ENCODE measurements at regions not wholly inside any gene's neighbourhood (a gene's known extent, or its start where the extent isn't known, plus 50 kb on each side); places are given as distances from the start of the nearest gene placed in this dataset.

DNA sequence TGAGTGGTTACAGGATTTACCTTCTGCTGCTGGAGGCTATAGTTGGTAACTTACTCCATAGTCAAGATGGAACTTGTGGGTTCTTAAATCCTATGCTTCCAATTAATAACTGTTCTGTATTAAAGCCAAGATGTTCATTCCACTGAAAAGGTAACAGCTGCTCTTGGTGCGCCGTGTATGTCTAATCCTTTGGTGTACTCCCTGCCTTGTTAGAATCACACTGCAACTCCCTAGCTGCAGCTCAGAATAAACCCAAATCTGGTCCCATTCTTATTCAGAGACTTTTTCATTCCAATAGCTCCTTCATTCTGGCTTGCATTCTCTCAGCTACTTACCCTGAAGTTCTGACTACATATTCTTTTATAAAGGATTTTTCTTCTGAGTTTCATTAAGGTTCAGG lies 1355.5 kb downstream of the MAT2B start:
- TF ChIP-seq, protein P1, sequence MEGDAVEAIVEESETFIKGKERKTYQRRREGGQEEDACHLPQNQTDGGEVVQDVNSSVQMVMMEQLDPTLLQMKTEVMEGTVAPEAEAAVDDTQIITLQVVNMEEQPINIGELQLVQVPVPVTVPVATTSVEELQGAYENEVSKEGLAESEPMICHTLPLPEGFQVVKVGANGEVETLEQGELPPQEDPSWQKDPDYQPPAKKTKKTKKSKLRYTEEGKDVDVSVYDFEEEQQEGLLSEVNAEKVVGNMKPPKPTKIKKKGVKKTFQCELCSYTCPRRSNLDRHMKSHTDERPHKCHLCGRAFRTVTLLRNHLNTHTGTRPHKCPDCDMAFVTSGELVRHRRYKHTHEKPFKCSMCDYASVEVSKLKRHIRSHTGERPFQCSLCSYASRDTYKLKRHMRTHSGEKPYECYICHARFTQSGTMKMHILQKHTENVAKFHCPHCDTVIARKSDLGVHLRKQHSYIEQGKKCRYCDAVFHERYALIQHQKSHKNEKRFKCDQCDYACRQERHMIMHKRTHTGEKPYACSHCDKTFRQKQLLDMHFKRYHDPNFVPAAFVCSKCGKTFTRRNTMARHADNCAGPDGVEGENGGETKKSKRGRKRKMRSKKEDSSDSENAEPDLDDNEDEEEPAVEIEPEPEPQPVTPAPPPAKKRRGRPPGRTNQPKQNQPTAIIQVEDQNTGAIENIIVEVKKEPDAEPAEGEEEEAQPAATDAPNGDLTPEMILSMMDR (IDR thresholded peaks at IDR 0.05; ENCODE audit: extremely low read depth in 1 of 2, insufficient read depth in 1 of 2, low read depth in 1 of 2, low read length in 2 of 2): no peak
- TF ChIP-seq POLR2A (IDR thresholded peaks at IDR 0.05; ENCODE audit: low read depth, low read length) (no peak), JUN (IDR thresholded peaks at IDR 0.05; ENCODE audit: borderline replicate concordance, insufficient read depth, insufficient read length, low read depth) (no peak), EZH2 (IDR thresholded peaks at IDR 0.05; ENCODE audit: borderline replicate concordance, low read depth, low read length, severe bottlenecking) (no peak)
- TF ChIP-seq, protein P2, sequence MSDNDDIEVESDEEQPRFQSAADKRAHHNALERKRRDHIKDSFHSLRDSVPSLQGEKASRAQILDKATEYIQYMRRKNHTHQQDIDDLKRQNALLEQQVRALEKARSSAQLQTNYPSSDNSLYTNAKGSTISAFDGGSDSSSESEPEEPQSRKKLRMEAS (IDR thresholded peaks at IDR 0.05; ENCODE audit: insufficient read depth, insufficient read length): no peak

All from endothelial cell of umbilical vein (primary cell).